ENCODE measurements at regions not wholly inside any gene's neighbourhood (a gene's known extent, or its start where the extent isn't known, plus 50 kb on each side); places are given as distances from the start of the nearest gene placed in this dataset.

- ATAC-seq = no peak
These were observed 282.1 kb downstream of the NFIB start for GRCh38 chr9:14031810-14032209.

DNA sequence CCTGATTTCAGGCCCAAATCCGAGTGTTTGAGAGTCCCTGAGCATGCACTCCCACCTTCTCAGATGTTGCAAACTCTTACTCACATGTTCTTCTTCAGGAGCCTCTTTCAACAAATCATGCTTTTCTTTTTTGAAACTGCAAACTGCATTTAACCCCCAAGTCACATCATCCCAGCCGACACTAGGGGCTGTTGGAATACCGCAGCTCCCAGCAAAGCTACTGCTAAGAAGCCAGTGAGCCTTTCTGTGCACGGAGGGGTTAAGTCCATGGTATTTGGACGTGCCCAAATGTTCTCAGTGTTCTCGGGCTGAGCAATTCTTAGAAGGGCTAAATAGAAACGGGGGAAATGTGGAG is 282.9 kb downstream of the NFIB start:
- TF ChIP-seq TOX (CRISPR knock-in tag; IDR thresholded peaks at IDR 0.05; ENCODE audit: borderline replicate concordance) (no peak), ZFP3 (CRISPR knock-in tag; IDR thresholded peaks at IDR 0.05) (no peak), ZNF8 (CRISPR knock-in tag; IDR thresholded peaks at IDR 0.05) (no peak), SNAI2 (CRISPR knock-in tag; IDR thresholded peaks at IDR 0.05) (no peak), ZC3H10 (CRISPR knock-in tag; IDR thresholded peaks at IDR 0.05) (no peak), ZNF565 (CRISPR knock-in tag; conservative IDR thresholded peaks at IDR 0.05; ENCODE audit: low read depth) (no peak), CSDC2 (CRISPR knock-in tag; IDR thresholded peaks at IDR 0.05) (no peak), GLIS3 (CRISPR knock-in tag; IDR thresholded peaks at IDR 0.05) (no peak)
- no peak; the same call in 2 of the 3 replicates for ATAC-seq

More at GRCh38 chr9:14031810-14032209, 282.1 kb downstream of the NFIB start:
- TF ChIP-seq ZNF70 (CRISPR knock-in tag; IDR thresholded peaks at IDR 0.05) (no peak), ZNF8 (CRISPR knock-in tag; IDR thresholded peaks at IDR 0.05) (no peak), ZFP3 (CRISPR knock-in tag; IDR thresholded peaks at IDR 0.05) (no peak), GLIS3 (CRISPR knock-in tag; IDR thresholded peaks at IDR 0.05) (no peak), CSDC2 (CRISPR knock-in tag; IDR thresholded peaks at IDR 0.05) (no peak), ZFP30 (CRISPR knock-in tag; IDR thresholded peaks at IDR 0.05) (no peak), ARNTL (CRISPR knock-in tag; IDR thresholded peaks at IDR 0.05; ENCODE audit: borderline replicate concordance, low read depth) (no peak), TOX (CRISPR knock-in tag; IDR thresholded peaks at IDR 0.05; ENCODE audit: borderline replicate concordance) (no peak), RARB (CRISPR knock-in tag; IDR thresholded peaks at IDR 0.05) (no peak)
- TF ChIP-seq, protein P1, sequence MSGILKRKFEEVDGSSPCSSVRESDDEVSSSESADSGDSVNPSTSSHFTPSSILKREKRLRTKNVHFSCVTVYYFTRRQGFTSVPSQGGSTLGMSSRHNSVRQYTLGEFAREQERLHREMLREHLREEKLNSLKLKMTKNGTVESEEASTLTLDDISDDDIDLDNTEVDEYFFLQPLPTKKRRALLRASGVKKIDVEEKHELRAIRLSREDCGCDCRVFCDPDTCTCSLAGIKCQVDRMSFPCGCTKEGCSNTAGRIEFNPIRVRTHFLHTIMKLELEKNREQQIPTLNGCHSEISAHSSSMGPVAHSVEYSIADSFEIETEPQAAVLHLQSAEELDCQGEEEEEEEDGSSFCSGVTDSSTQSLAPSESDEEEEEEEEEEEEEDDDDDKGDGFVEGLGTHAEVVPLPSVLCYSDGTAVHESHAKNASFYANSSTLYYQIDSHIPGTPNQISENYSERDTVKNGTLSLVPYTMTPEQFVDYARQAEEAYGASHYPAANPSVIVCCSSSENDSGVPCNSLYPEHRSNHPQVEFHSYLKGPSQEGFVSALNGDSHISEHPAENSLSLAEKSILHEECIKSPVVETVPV (CRISPR knock-in tag; IDR thresholded peaks at IDR 0.05) = no peak
- TF ChIP-seq, protein P2, sequence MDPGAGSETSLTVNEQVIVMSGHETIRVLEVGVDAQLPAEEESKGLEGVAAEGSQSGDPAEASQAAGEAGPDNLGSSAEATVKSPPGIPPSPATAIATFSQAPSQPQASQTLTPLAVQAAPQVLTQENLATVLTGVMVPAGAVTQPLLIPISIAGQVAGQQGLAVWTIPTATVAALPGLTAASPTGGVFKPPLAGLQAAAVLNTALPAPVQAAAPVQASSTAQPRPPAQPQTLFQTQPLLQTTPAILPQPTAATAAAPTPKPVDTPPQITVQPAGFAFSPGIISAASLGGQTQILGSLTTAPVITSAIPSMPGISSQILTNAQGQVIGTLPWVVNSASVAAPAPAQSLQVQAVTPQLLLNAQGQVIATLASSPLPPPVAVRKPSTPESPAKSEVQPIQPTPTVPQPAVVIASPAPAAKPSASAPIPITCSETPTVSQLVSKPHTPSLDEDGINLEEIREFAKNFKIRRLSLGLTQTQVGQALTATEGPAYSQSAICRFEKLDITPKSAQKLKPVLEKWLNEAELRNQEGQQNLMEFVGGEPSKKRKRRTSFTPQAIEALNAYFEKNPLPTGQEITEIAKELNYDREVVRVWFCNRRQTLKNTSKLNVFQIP (CRISPR knock-in tag; IDR thresholded peaks at IDR 0.05; ENCODE audit: borderline replicate concordance, low read depth) = no peak

- peak; percentile 75; the same call in 1 of the 2 replicates for TF ChIP-seq SNAI2 (CRISPR knock-in tag; IDR thresholded peaks at IDR 0.05)
- TF ChIP-seq OSR1 (CRISPR knock-in tag; IDR thresholded peaks at IDR 0.05) = no peak
- ATAC-seq = peak; percentile 74
These were observed 283.4 kb downstream of the NFIB start for GRCh38 chr9:14030375-14031059.

DNA sequence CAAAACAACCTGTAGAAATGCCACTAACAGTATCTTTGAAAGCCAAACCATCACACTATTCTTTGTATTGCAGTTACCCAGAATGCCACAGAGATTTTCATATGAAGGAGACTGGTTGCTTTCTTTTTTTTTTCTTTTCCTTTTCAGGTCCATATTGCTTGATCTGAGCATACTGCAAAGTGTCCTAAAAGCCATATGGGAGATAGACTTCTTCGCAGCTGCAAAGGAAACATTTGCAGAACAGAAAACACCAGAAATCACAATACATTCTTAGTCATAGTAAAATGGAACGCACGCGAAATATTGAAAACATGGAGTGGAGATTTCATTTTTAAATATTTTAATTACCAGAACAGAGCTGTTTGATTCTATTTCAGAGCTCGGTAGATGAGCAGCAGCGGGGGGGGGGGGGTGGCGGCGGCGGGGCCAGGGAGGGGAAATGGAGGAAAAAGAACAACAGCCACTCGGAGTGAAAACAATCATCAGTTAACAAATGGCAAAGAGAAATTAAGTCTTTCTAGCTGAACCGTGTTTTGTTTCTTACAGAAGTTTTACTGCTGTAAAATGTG is 284.1 kb downstream of the NFIB start:
- no peak for ATAC-seq
- no peak for TF ChIP-seq GLIS3 (CRISPR knock-in tag; IDR thresholded peaks at IDR 0.05)
- TF ChIP-seq TOX (CRISPR knock-in tag; IDR thresholded peaks at IDR 0.05; ENCODE audit: borderline replicate concordance) = no peak
- TF ChIP-seq ESRRG (CRISPR knock-in tag; IDR thresholded peaks at IDR 0.05) = no peak
- TF ChIP-seq PATZ1 (CRISPR knock-in tag; IDR thresholded peaks at IDR 0.05; ENCODE audit: borderline replicate concordance) = no peak
- TF ChIP-seq TCF4 (CRISPR knock-in tag; IDR thresholded peaks at IDR 0.05; ENCODE audit: borderline replicate concordance) = no peak
- no peak for TF ChIP-seq CREB5 (CRISPR knock-in tag; IDR thresholded peaks at IDR 0.05; ENCODE audit: low read depth)
- no peak for TF ChIP-seq ZNF70 (CRISPR knock-in tag; IDR thresholded peaks at IDR 0.05)
- no peak for TF ChIP-seq ISL1 (CRISPR knock-in tag; IDR thresholded peaks at IDR 0.05)
- no peak for TF ChIP-seq RARB (CRISPR knock-in tag; IDR thresholded peaks at IDR 0.05)
- no peak for TF ChIP-seq SNAI2 (CRISPR knock-in tag; IDR thresholded peaks at IDR 0.05)
- TF ChIP-seq ZC3H10 (CRISPR knock-in tag; IDR thresholded peaks at IDR 0.05) = no peak
- no peak for TF ChIP-seq BACH2 (CRISPR knock-in tag; IDR thresholded peaks at IDR 0.05; ENCODE audit: borderline replicate concordance)
- TF ChIP-seq, protein P2 (CRISPR knock-in tag; IDR thresholded peaks at IDR 0.05; ENCODE audit: borderline replicate concordance, low read depth) = no peak
- no peak for TF ChIP-seq ZNF8 (CRISPR knock-in tag; IDR thresholded peaks at IDR 0.05)
- TF ChIP-seq OSR1 (CRISPR knock-in tag; IDR thresholded peaks at IDR 0.05) = no peak
- no peak for TF ChIP-seq ZNF565 (CRISPR knock-in tag; conservative IDR thresholded peaks at IDR 0.05; ENCODE audit: low read depth)

Data from SK-N-SH treated with all-trans-retinoic acid at 6 μM for 48 hours (cell line).